Lung (tissue), 11 donors: ENCODE measurements at regions not wholly inside any gene's neighbourhood (a gene's known extent, or its start where the extent isn't known, plus 50 kb on each side); places are given as distances from the start of the nearest gene placed in this dataset.
A peak's percentile ranks its signal among the peaks of the same experiment; 100 is the strongest.

Experiments
- ATAC-seq: fragments of 200-7000 bp; cut with Tn5 transposase; one replicate; pipeline ENCODE4 v1.9.1; 2020; ENCODE audit warnings: moderate number of reproducible peaks; ENCODE audit not compliant: insufficient read depth, low FRiP score
- DNase-seq, 3 donors: peaks; one replicate each; pipeline ENCODE4 v3.0.0-alpha.2; 2013 to 2017
- H3K27ac ChIP-seq, 2 donors: one replicate each; pipeline ENCODE4 v1.5.1; 2013; ENCODE audit warnings: mild to moderate bottlenecking in 2 of 2, moderate library complexity in 2 of 2, control low read depth in 1 of 2, inconsistent platforms in 1 of 2, low read depth in 1 of 2, low read length in 1 of 2
- H3K27me3 ChIP-seq, 3 donors: one replicate each; pipeline ENCODE4 v1.5.1; 2013; ENCODE audit warnings: low read length in 2 of 3; ENCODE audit not compliant: control insufficient read depth in 3 of 3, insufficient read depth in 3 of 3
- H3K36me3 ChIP-seq, 4 donors: one replicate each; pipeline ENCODE4 v1.5.1; 2013; ENCODE audit warnings: low read length in 4 of 4, mild to moderate bottlenecking in 1 of 4, moderate library complexity in 1 of 4; ENCODE audit not compliant: control insufficient read depth in 4 of 4, insufficient read depth in 4 of 4
- H3K4me1 ChIP-seq, 5 donors: one replicate each; pipeline ENCODE4 v1.5.1; 2013; ENCODE audit warnings: low read length in 5 of 5, mild to moderate bottlenecking in 2 of 5, moderate library complexity in 1 of 5; ENCODE audit not compliant: control insufficient read depth in 5 of 5, insufficient read depth in 5 of 5
- H3K4me3 ChIP-seq: one replicate; pipeline ENCODE4 v1.5.1; 2013; ENCODE audit warnings: mild to moderate bottlenecking, control low read depth, moderate library complexity
- H3K9ac ChIP-seq, 2 donors: one replicate each; pipeline ENCODE4 v1.5.1; 2013; ENCODE audit warnings: low read length in 2 of 2, control low read depth in 1 of 2; ENCODE audit not compliant: insufficient read depth in 1 of 2
- H3K9me3 ChIP-seq, 4 donors: one replicate each; pipeline ENCODE4 v1.5.1; 2013; ENCODE audit warnings: low read length in 3 of 4, mild to moderate bottlenecking in 1 of 4, moderate library complexity in 1 of 4; ENCODE audit not compliant: control insufficient read depth in 4 of 4, insufficient read depth in 3 of 4
- WGBS, 2 donors: extraction: QIAGEN DNeasy Blood & Tissue Kit; methylation state at CpG; one replicate each; pipeline ENCODE4 v1.1.7; 2013; 5-methylcytosine and 5-hydroxymethylcytosine counted together
- TF ChIP-seq, protein P1 (sequence below): IDR thresholded peaks from 2 replicates; pipeline ENCODE4 v1.5.1; 2012; ENCODE audit warnings: mild to moderate bottlenecking; ENCODE audit errors: control extremely low read depth, extremely low read depth
- donor health status: control.
- donor health status: control.
- donor health status: Bipolar disorder and iron deficiency.
- donor health status: healthy.
- donor health status: DM: yes; HTN: yes; CAD: no.

DNA sequence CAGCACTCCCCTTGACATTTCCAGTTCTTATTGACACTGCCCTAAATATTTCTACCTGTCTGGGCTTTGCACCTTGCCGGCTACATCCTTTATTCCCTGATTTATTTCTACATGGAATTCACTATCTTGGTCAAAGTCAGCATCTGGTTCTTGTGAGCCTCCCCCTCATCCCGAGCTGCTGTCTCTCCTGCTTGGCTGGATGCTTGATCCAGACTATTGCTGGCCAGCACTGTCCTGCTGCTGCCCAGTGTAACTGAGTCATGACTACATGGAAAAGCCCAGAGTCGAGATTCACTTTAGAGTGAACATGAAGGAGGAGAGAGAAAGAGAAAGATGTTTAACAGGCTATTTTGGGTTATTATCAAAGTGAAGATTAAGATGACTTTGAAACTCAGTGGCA is 142.2 kb downstream of the OPN5 start:
- Histone ChIP-seq H3K36me3 (no peaks in the 10 kb centered on the region), H3K27me3 (no peaks in the 10 kb centered on the region), H3K4me1 (peaks cover 0 to 22% (median 0%) of the 10 kb centered on the region in 5 donors), H3K9me3 (no peaks in the 10 kb centered on the region), H3K4me3 (no peak overlapping the region), H3K9ac (no peak overlapping the region), H3K27ac (no peak overlapping the region)
- WGBS, 2 donors = 72 to 87% methylated on average over 3 of the region's 3 CpGs
- TF ChIP-seq, protein P1, sequence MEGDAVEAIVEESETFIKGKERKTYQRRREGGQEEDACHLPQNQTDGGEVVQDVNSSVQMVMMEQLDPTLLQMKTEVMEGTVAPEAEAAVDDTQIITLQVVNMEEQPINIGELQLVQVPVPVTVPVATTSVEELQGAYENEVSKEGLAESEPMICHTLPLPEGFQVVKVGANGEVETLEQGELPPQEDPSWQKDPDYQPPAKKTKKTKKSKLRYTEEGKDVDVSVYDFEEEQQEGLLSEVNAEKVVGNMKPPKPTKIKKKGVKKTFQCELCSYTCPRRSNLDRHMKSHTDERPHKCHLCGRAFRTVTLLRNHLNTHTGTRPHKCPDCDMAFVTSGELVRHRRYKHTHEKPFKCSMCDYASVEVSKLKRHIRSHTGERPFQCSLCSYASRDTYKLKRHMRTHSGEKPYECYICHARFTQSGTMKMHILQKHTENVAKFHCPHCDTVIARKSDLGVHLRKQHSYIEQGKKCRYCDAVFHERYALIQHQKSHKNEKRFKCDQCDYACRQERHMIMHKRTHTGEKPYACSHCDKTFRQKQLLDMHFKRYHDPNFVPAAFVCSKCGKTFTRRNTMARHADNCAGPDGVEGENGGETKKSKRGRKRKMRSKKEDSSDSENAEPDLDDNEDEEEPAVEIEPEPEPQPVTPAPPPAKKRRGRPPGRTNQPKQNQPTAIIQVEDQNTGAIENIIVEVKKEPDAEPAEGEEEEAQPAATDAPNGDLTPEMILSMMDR = no peak
- DNase-seq (no peak), ATAC-seq (no peak)

DNA sequence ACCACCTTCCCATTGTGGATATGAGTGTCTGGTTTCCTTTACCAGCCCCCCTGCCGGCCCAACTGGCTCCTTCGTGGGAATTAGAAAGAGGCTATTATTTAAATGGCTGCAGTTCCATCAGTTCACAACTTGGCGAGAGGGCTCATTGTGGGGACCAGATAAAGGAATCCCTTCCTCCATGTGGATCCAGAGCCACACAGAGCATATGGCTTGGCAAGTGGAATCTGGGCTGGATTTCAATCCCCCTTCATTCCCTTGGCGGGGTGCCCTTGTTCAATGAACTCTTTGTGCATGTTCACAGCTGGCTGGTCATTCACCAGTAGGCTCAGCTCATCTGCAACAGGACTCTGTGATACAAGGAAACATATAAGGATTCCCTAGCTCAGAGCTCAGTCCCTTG is 140.6 kb downstream of the OPN5 start:
- ATAC-seq (no peak), DNase-seq (peak; percentile 91 to 96 (median 96))
- Histone ChIP-seq H3K27me3 (no peaks in the 10 kb centered on the region), H3K9ac (no peak overlapping the region), H3K4me1 (peaks cover 0 to 30% (median 0%) of the 10 kb centered on the region in 5 donors), H3K9me3 (no peaks in the 10 kb centered on the region), H3K36me3 (no peaks in the 10 kb centered on the region), H3K27ac (no peak overlapping the region), H3K4me3 (no peak overlapping the region)
- TF ChIP-seq, protein P1 = no peak
- 66 to 73% methylated on average over 4 of the region's 4 CpGs for WGBS, 2 donors

DNA sequence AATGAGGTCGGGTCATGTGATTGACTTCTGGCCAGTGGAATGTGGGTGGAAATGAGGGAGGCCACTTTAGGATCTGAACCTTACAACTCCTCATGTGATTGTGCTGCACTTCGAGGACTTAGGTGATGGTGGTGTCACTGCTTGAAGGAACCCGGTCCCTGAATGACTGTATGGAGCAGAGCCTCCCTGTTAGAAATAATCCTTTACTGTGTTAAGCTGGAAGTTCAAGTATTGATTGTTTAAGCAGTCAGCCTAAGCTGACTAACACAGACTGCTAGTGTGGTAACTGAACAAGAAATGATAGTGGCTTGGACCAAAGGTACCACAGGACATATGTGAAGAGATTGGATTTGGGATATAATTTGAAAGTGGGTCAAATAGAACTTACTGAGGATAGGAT is 138.0 kb downstream of the OPN5 start:
- peak in 1 of 3 donors; percentile 30 for DNase-seq
- Histone ChIP-seq H3K4me1 (peaks cover 0 to 33% (median 0%) of the 10 kb centered on the region in 5 donors), H3K36me3 (no peaks in the 10 kb centered on the region), H3K27ac (no peak overlapping the region), H3K4me3 (no peak overlapping the region), H3K27me3 (no peaks in the 10 kb centered on the region), H3K9ac (no peak overlapping the region), H3K9me3 (no peaks in the 10 kb centered on the region)
- TF ChIP-seq, protein P1 = no peak
- no peak for ATAC-seq
- 72 to 78% methylated on average over 3 of the region's 3 CpGs for WGBS, 2 donors

DNA sequence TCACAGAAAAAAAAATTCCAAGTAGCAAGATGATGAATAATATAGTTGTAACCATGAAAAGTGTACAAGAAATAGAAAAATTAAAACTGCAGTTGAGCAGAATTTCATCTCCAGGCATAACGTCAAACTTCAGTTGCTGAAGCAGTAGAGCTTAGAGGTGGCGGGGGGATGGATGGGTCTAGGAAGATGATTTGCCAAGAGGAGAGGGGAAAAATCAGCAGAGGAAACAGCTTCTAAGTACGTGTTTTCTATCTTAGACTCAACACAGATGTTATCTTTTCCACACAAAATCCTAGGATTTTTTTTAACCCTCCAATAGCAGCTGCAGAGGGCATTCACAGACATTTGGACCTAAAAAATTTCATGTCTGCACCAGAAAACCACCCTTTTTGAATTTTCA is 136.0 kb downstream of the OPN5 start:
- peaks cover 0 to 21% (median 0%) of the 10 kb centered on the region in 5 donors for H3K4me1 ChIP-seq
- H3K27me3 ChIP-seq = no peaks in the 10 kb centered on the region
- H3K36me3 ChIP-seq = no peaks in the 10 kb centered on the region
- H3K27ac ChIP-seq = no peak overlapping the region
- H3K9me3 ChIP-seq = no peaks in the 10 kb centered on the region
- 61 to 63% methylated on average over 3 of the region's 3 CpGs for WGBS, 2 donors
- TF ChIP-seq, protein P1 = no peak
- ATAC-seq = no peak
- H3K9ac ChIP-seq = no peak overlapping the region
- DNase-seq = peak; percentile 18 to 80 (median 60)
- no peak overlapping the region for H3K4me3 ChIP-seq
